Loucy (cell line): ENCODE measurements at regions not wholly inside any gene's neighbourhood (a gene's known extent, or its start where the extent isn't known, plus 50 kb on each side); places are given as distances from the start of the nearest gene placed in this dataset.

Experiments
- EZH2phosphoT487 ChIP-seq: fragments of 200-600 bp; IDR thresholded peaks from 2 replicates; pipeline ENCODE4 v1.6.1; 2018; ENCODE audit warnings: antibody characterized with exemption, mild to moderate bottlenecking, moderate library complexity, borderline replicate concordance
- TF ChIP-seq, protein P1 (sequence below): fragments of 200-600 bp; sonication (generic); conservative IDR thresholded peaks from 2 replicates; pipeline ENCODE4 v1.5.1; 2014; ENCODE audit warnings: mild to moderate bottlenecking, antibody characterized with exemption, low read length

DNA sequence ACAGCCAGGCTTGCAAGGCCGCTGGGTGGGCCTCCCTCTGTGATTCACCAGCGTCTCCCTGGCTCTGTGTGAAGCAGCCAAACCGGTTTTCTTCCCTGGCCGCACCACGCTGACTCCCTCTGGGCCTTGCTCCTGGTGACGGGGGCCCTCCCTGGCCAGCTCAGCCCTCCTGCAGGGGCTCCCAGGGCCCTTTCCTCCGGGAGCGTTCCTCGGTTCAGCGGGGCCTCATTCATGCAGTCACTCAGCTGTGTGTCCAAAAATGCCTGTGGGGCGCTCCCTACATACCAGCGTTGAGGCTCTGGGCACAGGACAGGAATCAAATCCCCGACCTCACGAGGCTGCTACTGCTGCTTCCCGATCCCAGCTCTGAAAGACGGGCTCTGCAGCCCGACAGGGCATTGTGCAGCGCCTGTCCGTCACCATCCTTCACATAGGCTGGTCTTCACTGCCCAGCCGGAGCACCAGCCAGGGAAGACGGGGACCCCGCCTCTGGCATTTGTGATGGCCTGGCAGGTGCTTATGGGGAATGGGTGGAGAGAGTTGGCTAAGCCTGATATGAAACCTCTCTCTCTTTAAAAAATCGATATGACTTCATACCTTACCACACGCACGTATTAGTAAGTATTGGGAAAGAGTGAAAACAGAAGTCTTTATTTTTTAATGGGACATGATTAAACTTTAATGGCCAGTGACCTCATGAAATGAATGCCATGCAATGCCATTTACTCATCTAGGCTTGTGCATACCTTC is 110.0 kb upstream of the SHH start:
- TF ChIP-seq, protein P1, sequence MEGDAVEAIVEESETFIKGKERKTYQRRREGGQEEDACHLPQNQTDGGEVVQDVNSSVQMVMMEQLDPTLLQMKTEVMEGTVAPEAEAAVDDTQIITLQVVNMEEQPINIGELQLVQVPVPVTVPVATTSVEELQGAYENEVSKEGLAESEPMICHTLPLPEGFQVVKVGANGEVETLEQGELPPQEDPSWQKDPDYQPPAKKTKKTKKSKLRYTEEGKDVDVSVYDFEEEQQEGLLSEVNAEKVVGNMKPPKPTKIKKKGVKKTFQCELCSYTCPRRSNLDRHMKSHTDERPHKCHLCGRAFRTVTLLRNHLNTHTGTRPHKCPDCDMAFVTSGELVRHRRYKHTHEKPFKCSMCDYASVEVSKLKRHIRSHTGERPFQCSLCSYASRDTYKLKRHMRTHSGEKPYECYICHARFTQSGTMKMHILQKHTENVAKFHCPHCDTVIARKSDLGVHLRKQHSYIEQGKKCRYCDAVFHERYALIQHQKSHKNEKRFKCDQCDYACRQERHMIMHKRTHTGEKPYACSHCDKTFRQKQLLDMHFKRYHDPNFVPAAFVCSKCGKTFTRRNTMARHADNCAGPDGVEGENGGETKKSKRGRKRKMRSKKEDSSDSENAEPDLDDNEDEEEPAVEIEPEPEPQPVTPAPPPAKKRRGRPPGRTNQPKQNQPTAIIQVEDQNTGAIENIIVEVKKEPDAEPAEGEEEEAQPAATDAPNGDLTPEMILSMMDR: no peak
- TF ChIP-seq EZH2phosphoT487: no peak
